Activated CD4-positive, alpha-beta T cell treated with anti-CD3 and anti-CD28 coated beads, Interleukin-2, Interleukin-4, amounts not matched to agents 100 ng/mL and 50 ng/mL, durations not matched to agents 16 hours and 8 hours (primary cell): ENCODE measurements at regions not wholly inside any gene's neighbourhood (a gene's known extent, or its start where the extent isn't known, plus 50 kb on each side); places are given as distances from the start of the nearest gene placed in this dataset.
A peak's percentile ranks its signal among the peaks of the same experiment; 100 is the strongest.
"Not testable (repeated sequence)": the region's sequence is repeated elsewhere in the genome, so short reads cannot be mapped to it uniquely, and the experiment has no call there.

Experiments used
- DNase-seq: peaks from one replicate; pipeline ENCODE4 v3.0.0-alpha.2; 2020; ENCODE audit warnings: low spot score

GRCh38 chr5:144004751-144005150, 165.7 kb downstream of the YIPF5 start:
- DNase-seq: no peak

GRCh38 chr5:144009116-144009515, 161.3 kb downstream of the YIPF5 start:
- no peak for DNase-seq

GRCh38 chr5:144011388-144011787, 159.1 kb downstream of the YIPF5 start:
- DNase-seq: no peak

- no peak for DNase-seq
Measured at GRCh38 chr5:144013816-144014215, 156.6 kb downstream of the YIPF5 start.

- no peak for DNase-seq
Measured at GRCh38 chr5:144015961-144016360, 154.5 kb downstream of the YIPF5 start.

- DNase-seq: no peak
Measured at GRCh38 chr5:144017119-144017518, 153.3 kb downstream of the YIPF5 start.

- DNase-seq: no peak
Measured at GRCh38 chr5:144017631-144018030, 152.8 kb downstream of the YIPF5 start.

- no peak for DNase-seq
Measured at GRCh38 chr5:144024090-144024489, 146.4 kb downstream of the YIPF5 start.

- no peak for DNase-seq
Measured at GRCh38 chr5:144024545-144024944, 145.9 kb downstream of the YIPF5 start.

- DNase-seq: no peak
Measured at GRCh38 chr5:144026286-144026685, 144.2 kb downstream of the YIPF5 start.

- no peak for DNase-seq
Measured at GRCh38 chr5:144028058-144028457, 142.4 kb downstream of the YIPF5 start.

- DNase-seq: no peak
Measured at GRCh38 chr5:144028636-144029035, 141.8 kb downstream of the YIPF5 start.

GRCh38 chr5:144030904-144031303, 139.6 kb downstream of the YIPF5 start:
- DNase-seq: no peak

GRCh38 chr5:144032375-144032774, 138.1 kb downstream of the YIPF5 start:
- no peak for DNase-seq

GRCh38 chr5:144033486-144033885, 137.0 kb downstream of the YIPF5 start:
- DNase-seq: no peak

- no peak for DNase-seq
Measured at GRCh38 chr5:144035046-144035740, 135.3 kb downstream of the YIPF5 start.

- no peak for DNase-seq
Measured at GRCh38 chr5:144036476-144036875, 134.0 kb downstream of the YIPF5 start.

GRCh38 chr5:144040615-144041305, 129.7 kb downstream of the YIPF5 start:
- no peak for DNase-seq

- no peak for DNase-seq
Measured at GRCh38 chr5:144042156-144042555, 128.3 kb downstream of the YIPF5 start.

GRCh38 chr5:144048259-144048856, 122.1 kb downstream of the YIPF5 start:
- DNase-seq: no peak

GRCh38 chr5:144055391-144055790, 115.1 kb downstream of the YIPF5 start:
- not testable (repeated sequence) for DNase-seq

- DNase-seq: not testable (repeated sequence)
Measured at GRCh38 chr5:144060091-144060490, 110.4 kb downstream of the YIPF5 start.

GRCh38 chr5:144060598-144060997, 109.9 kb downstream of the YIPF5 start:
- DNase-seq: peak; percentile 9
